ENCODE measurements at regions not wholly inside any gene's neighbourhood (a gene's known extent, or its start where the extent isn't known, plus 50 kb on each side); places are given as distances from the start of the nearest gene placed in this dataset.

DNA sequence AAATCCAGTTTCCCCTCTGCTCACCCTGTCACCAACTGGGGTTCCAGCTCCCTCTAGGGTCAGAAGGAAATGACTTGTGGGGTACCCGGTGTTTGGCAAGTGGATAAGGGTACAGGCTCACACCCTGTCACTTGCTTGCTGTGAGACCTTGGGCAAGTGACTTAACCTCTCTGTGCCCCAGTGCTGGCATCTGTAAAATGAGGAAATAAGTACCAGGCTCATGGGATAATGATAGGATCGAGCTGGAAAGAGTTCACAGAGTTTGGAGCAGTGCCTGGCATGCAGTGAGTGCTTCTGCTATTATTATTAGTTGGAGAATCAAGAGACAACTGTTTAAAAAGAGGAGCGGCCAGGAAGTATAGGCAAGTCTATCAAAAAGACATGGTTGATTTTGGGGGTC lies 53.7 kb upstream of the DLX4 start:
- CTCF ChIA-PET (ENCODE audit: partially characterized antibody), result interaction anchor here (0.9 to 10.0 kb wide), 10 partner anchors 10 to 81 kb away, joined by 3 to 156 read pairs (median 10); partner anchors contain the start of gene DLX3

More for the DNA sequence above, 53.7 kb upstream of the DLX4 start:
- no peak overlapping the region for H3K14ac ChIP-seq (ENCODE audit: insufficient read length)
- peaks cover 3 to 12% (median 6%) of the 10 kb centered on the region in 4 experiments; a peak in 6 of 7 replicates for H3K4me1 ChIP-seq (replicated peaks in 1 of 4; ENCODE audit: control insufficient read depth in 3 of 4, insufficient read depth in 4 of 4, low read length in 3 of 4)
- H3K79me1 ChIP-seq (ENCODE audit: low read depth, low read length), result no peaks in the 10 kb centered on the region
- H4K20me1 ChIP-seq (replicated peaks in 1 of 2; ENCODE audit: control insufficient read depth in 1 of 2, insufficient read depth in 2 of 2, low read length in 2 of 2), result peaks cover 0 to 1% of the 10 kb centered on the region in 2 experiments
- H3K18ac ChIP-seq (ENCODE audit: extremely low read depth, low read length), result no peak overlapping the region
- no peak overlapping the region for H3K4me2 ChIP-seq (ENCODE audit: insufficient read depth in 1 of 2, low read depth in 2 of 2, low read length in 2 of 2)
- H2BK120ac ChIP-seq (replicated peaks; ENCODE audit: low read depth, low read length), result no peak overlapping the region
- H3K23ac ChIP-seq (ENCODE audit: insufficient read length), result no peak overlapping the region
- no peak overlapping the region for H4K5ac ChIP-seq (ENCODE audit: insufficient read length, low read depth, low read length)
- no peaks in the 10 kb centered on the region for H3K9me3 ChIP-seq (ENCODE audit: insufficient read depth in 2 of 2, low read depth in 1 of 2, low read length in 1 of 2)
- 66% methylated on average over 3 of the region's 3 CpGs; no CpG with 5 or more reads in 1 of the 2 experiments for WGBS, 2 experiments (ENCODE audit: extremely low coverage in 1 of 2, insufficient coverage in 1 of 2, insufficient read length in 1 of 2, insufficient replicate concordance in 2 of 2, low coverage in 1 of 2, low lambda C conversion rate in 2 of 2, missing lambda C conversion rate in 1 of 2)
- TF ChIP-seq ATF2 (IDR thresholded peaks at IDR 0.05; ENCODE audit: low read length) (no peak), KDM1A (IDR thresholded peaks at IDR 0.05; ENCODE audit: borderline replicate concordance, low read length) (0 out of 2 replicates have a peak, but pooled peaks have one; percentile 31), SIX5 (IDR thresholded peaks at IDR 0.05; ENCODE audit: low read depth, low read length) (no peak), SRF (IDR thresholded peaks at IDR 0.05; ENCODE audit: low read depth, low read length) (no peak)
- TF ChIP-seq, protein P1, sequence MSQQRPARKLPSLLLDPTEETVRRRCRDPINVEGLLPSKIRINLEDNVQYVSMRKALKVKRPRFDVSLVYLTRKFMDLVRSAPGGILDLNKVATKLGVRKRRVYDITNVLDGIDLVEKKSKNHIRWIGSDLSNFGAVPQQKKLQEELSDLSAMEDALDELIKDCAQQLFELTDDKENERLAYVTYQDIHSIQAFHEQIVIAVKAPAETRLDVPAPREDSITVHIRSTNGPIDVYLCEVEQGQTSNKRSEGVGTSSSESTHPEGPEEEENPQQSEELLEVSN (IDR thresholded peaks at IDR 0.05), result no peak
- no peak overlapping the region for H2AFZ ChIP-seq (ENCODE audit: low read length)
- H3K27ac ChIP-seq (ENCODE audit: low read depth, low read length), result no peak overlapping the region
- H3K56ac ChIP-seq (replicated peaks; ENCODE audit: insufficient read length, low read depth, low read length), result no peak overlapping the region
- H3K27me3 ChIP-seq (replicated peaks in 1 of 4; ENCODE audit: control insufficient read depth in 3 of 4, extremely low read depth in 1 of 4, insufficient read depth in 3 of 4, low read length in 3 of 4), result peaks cover 0 to 41% (median 35%) of the 10 kb centered on the region in 4 experiments; a peak in 6 of 7 replicates
- no peak overlapping the region for H2BK15ac ChIP-seq (ENCODE audit: low read length)
- no peak overlapping the region for H2AK5ac ChIP-seq (ENCODE audit: low read depth, low read length)
- H3K4me3 ChIP-seq (ENCODE audit: extremely low read depth in 1 of 4, insufficient read depth in 2 of 4, low read depth in 3 of 4, low read length in 4 of 4), result no peak overlapping the region
- H2BK5ac ChIP-seq (ENCODE audit: low read depth, low read length), result no peak overlapping the region
- no peaks in the 10 kb centered on the region for H3K36me3 ChIP-seq (ENCODE audit: control insufficient read depth in 2 of 4, insufficient read depth in 4 of 4, low read length in 3 of 4)
- H2BK12ac ChIP-seq (ENCODE audit: low read depth, low read length), result no peak overlapping the region
- no peak overlapping the region for H2BK20ac ChIP-seq (ENCODE audit: low read length)
- no peak overlapping the region for H4K91ac ChIP-seq (replicated peaks; ENCODE audit: insufficient read length, low read length)
- no peak overlapping the region for H4K8ac ChIP-seq (ENCODE audit: extremely low read depth, insufficient read depth, low read length)
- H3K9ac ChIP-seq (replicated peaks in 1 of 4; ENCODE audit: extremely low read depth in 1 of 4, low read depth in 3 of 4, low read length in 3 of 4), result no peak overlapping the region; a peak in 1 of 7 replicates
- no peaks in the 10 kb centered on the region for H3K79me2 ChIP-seq (ENCODE audit: control insufficient read depth in 1 of 2, insufficient read depth in 2 of 2, low read length in 2 of 2)
- no peak overlapping the region for H3K4ac ChIP-seq (replicated peaks; ENCODE audit: insufficient read length, low read depth, low read length)
- H3K23me2 ChIP-seq (ENCODE audit: low read depth, low read length), result no peaks in the 10 kb centered on the region; the same call in 1 of the 2 replicates
- FAIRE-seq (no peak), DNase-seq (ENCODE audit: low read depth in 1 of 2, low spot score in 2 of 2) (no peak)
- POLR2A ChIA-PET (ENCODE audit: partially characterized antibody), result interaction anchor here (1.0 kb wide), 2 partner anchors 11 to 12 kb away, joined by 3 to 4 read pairs; no protein-coding TSS in a partner anchor
